ENCODE measurements at regions not wholly inside any gene's neighbourhood (a gene's known extent, or its start where the extent isn't known, plus 50 kb on each side); places are given as distances from the start of the nearest gene placed in this dataset.

GRCh38 chr9:111271047-111271446 is 59.0 kb downstream of the OR2K2 start:
- TF ChIP-seq ATF3 (IDR thresholded peaks at IDR 0.05) (no peak), YY1 (IDR thresholded peaks at IDR 0.05) (no peak), REST (IDR thresholded peaks at IDR 0.05) (no peak), MAX (IDR thresholded peaks at IDR 0.05) (no peak), TAF1 (conservative IDR thresholded peaks at IDR 0.05) (no peak), SP1 (IDR thresholded peaks at IDR 0.05) (no peak), GABPA (IDR thresholded peaks at IDR 0.05 in 1 of 2, conservative IDR thresholded peaks at IDR 0.05 in 1 of 2) (no peak), JUND (IDR thresholded peaks at IDR 0.05) (no peak), HNF4G (IDR thresholded peaks at IDR 0.05) (no peak), RAD21 (IDR thresholded peaks at IDR 0.05) (no peak)
- TF ChIP-seq, protein P1, sequence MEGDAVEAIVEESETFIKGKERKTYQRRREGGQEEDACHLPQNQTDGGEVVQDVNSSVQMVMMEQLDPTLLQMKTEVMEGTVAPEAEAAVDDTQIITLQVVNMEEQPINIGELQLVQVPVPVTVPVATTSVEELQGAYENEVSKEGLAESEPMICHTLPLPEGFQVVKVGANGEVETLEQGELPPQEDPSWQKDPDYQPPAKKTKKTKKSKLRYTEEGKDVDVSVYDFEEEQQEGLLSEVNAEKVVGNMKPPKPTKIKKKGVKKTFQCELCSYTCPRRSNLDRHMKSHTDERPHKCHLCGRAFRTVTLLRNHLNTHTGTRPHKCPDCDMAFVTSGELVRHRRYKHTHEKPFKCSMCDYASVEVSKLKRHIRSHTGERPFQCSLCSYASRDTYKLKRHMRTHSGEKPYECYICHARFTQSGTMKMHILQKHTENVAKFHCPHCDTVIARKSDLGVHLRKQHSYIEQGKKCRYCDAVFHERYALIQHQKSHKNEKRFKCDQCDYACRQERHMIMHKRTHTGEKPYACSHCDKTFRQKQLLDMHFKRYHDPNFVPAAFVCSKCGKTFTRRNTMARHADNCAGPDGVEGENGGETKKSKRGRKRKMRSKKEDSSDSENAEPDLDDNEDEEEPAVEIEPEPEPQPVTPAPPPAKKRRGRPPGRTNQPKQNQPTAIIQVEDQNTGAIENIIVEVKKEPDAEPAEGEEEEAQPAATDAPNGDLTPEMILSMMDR (IDR thresholded peaks at IDR 0.05; ENCODE audit: low read depth, low read length, missing input control), result no peak

Measured in liver (tissue), 3 donors.